Mesothelial cell of epicardium (in vitro differentiated cells): ENCODE measurements at regions not wholly inside any gene's neighbourhood (a gene's known extent, or its start where the extent isn't known, plus 50 kb on each side); places are given as distances from the start of the nearest gene placed in this dataset.
"Not testable (repeated sequence)": the region's sequence is repeated elsewhere in the genome, so short reads cannot be mapped to it uniquely, and the experiment has no call there.

Experiments
- DNase-seq, 2 experiments: peaks; one replicate each; pipeline ENCODE4 v3.0.0; 2021; ENCODE audit warnings: low spot score in 2 of 2; ENCODE audit not compliant: unreplicated experiment in 2 of 2
- H3K27ac Mint-ChIP-seq: 2 replicates; pipeline ENCODE4 v1.8.0; 2021; ENCODE audit warnings: mixed read lengths
- H3K27me3 Mint-ChIP-seq: 2 replicates; pipeline ENCODE4 v1.8.0; 2021; ENCODE audit warnings: low read depth, mixed read lengths
- H3K36me3 Mint-ChIP-seq: 2 replicates; pipeline ENCODE4 v1.8.0; 2021; ENCODE audit warnings: mixed read lengths
- H3K4me1 Mint-ChIP-seq: 2 replicates; pipeline ENCODE4 v1.8.0; 2021; ENCODE audit warnings: mixed read lengths
- H3K4me3 Mint-ChIP-seq: 2 replicates; pipeline ENCODE4 v1.8.0; 2021; ENCODE audit warnings: mild to moderate bottlenecking, moderate library complexity, mixed read lengths
- H3K9me3 Mint-ChIP-seq: 2 replicates; pipeline ENCODE4 v1.8.0; 2021; ENCODE audit warnings: mixed read lengths
- CTCF ChIP-seq: fragments of 200-600 bp; sonication (generic); IDR thresholded peaks from one replicate; pipeline ENCODE4 v1.5.0; 2021; ENCODE audit warnings: antibody characterized with exemption; ENCODE audit not compliant: unreplicated experiment

- no peak for DNase-seq
- H3K4me3 Mint-ChIP-seq, result no peak overlapping the region
- no peak for TF ChIP-seq CTCF
These were observed 641.8 kb downstream of the MATN1 start for GRCh38 chr1:30081379-30082102.

GRCh38 chr1:30075916-30076315 is 647.5 kb downstream of the MATN1 start:
- H3K4me1 Mint-ChIP-seq, result not testable (repeated sequence)
- peaks cover 40% of the 10 kb centered on the region for H3K27me3 Mint-ChIP-seq

More at GRCh38 chr1:30081379-30082102, 641.8 kb downstream of the MATN1 start:
- Mint-ChIP-seq H3K27ac (no peak overlapping the region), H3K9me3 (no peaks in the 10 kb centered on the region), H3K36me3 (no peaks in the 10 kb centered on the region), H3K4me1 (peaks cover 17% of the 10 kb centered on the region), H3K27me3 (peaks cover 32% of the 10 kb centered on the region)

GRCh38 chr1:30068787-30069472 is 654.5 kb downstream of the MATN1 start:
- Mint-ChIP-seq H3K36me3 (no peaks in the 10 kb centered on the region), H3K27ac (no peak overlapping the region), H3K4me3 (no peak overlapping the region), H3K27me3 (peaks cover 14% of the 10 kb centered on the region), H3K4me1 (no peaks in the 10 kb centered on the region), H3K9me3 (no peaks in the 10 kb centered on the region)
- no peak for DNase-seq
- TF ChIP-seq CTCF, result no peak

More at GRCh38 chr1:30075916-30076315, 647.5 kb downstream of the MATN1 start:
- H3K9me3 Mint-ChIP-seq, result peaks cover 11% of the 10 kb centered on the region
- not testable (repeated sequence) for H3K27ac Mint-ChIP-seq, DNase-seq, H3K4me3 Mint-ChIP-seq, H3K36me3 Mint-ChIP-seq

GRCh38 chr1:30064547-30064946 is 658.8 kb downstream of the MATN1 start:
- Mint-ChIP-seq H3K4me1 (no peaks in the 10 kb centered on the region), H3K9me3 (no peaks in the 10 kb centered on the region), H3K4me3 (no peak overlapping the region), H3K27ac (no peak overlapping the region), H3K36me3 (no peaks in the 10 kb centered on the region), H3K27me3 (peaks cover 11% of the 10 kb centered on the region)
- no peak for TF ChIP-seq CTCF
- no peak for DNase-seq

GRCh38 chr1:30063621-30064280 is 659.6 kb downstream of the MATN1 start:
- no peak for TF ChIP-seq CTCF
- Mint-ChIP-seq H3K27ac (no peak overlapping the region), H3K4me1 (no peaks in the 10 kb centered on the region), H3K36me3 (no peaks in the 10 kb centered on the region), H3K27me3 (peaks cover 11% of the 10 kb centered on the region), H3K9me3 (no peaks in the 10 kb centered on the region), H3K4me3 (no peak overlapping the region)
- DNase-seq, result no peak
